Left renal cortex interstitium (tissue), 4 donors: ENCODE measurements at regions not wholly inside any gene's neighbourhood (a gene's known extent, or its start where the extent isn't known, plus 50 kb on each side); places are given as distances from the start of the nearest gene placed in this dataset.
"Not testable (repeated sequence)": the region's sequence is repeated elsewhere in the genome, so short reads cannot be mapped to it uniquely, and the experiment has no call there.

ENCODE experiments used
- DNase-seq, 4 donors: peaks; one replicate each; pipeline ENCODE4 v3.0.0-alpha.2; 2013; ENCODE audit warnings: low read depth in 4 of 4, low spot score in 2 of 4, missing footprints in 1 of 4

GRCh38 chr12:67484791-67485480 lies 163.6 kb upstream of the DYRK2 start:
- no peak for DNase-seq

GRCh38 chr12:67486671-67487070 lies 161.9 kb upstream of the DYRK2 start:
- no peak for DNase-seq

GRCh38 chr12:67488349-67488748 lies 160.2 kb upstream of the DYRK2 start:
- DNase-seq: not testable (repeated sequence)

GRCh38 chr12:67489007-67489406 lies 159.5 kb upstream of the DYRK2 start:
- no peak for DNase-seq

- DNase-seq: no peak
Measured at GRCh38 chr12:67496581-67496980, 152.0 kb upstream of the DYRK2 start.

- DNase-seq: no peak
Measured at GRCh38 chr12:67498991-67499390, 149.6 kb upstream of the DYRK2 start.

- DNase-seq: no peak
Measured at GRCh38 chr12:67501362-67501761, 147.2 kb upstream of the DYRK2 start.

- no peak for DNase-seq
Measured at GRCh38 chr12:67504026-67504425, 144.5 kb upstream of the DYRK2 start.

- no peak for DNase-seq
Measured at GRCh38 chr12:67506739-67507138, 141.8 kb upstream of the DYRK2 start.

- no peak for DNase-seq
Measured at GRCh38 chr12:67508830-67509229, 139.7 kb upstream of the DYRK2 start.

GRCh38 chr12:67509666-67510386 lies 138.7 kb upstream of the DYRK2 start:
- DNase-seq: no peak

- no peak for DNase-seq
Measured at GRCh38 chr12:67512061-67512460, 136.5 kb upstream of the DYRK2 start.

GRCh38 chr12:67514502-67514901 lies 134.0 kb upstream of the DYRK2 start:
- no peak for DNase-seq

GRCh38 chr12:67515679-67516340 lies 132.7 kb upstream of the DYRK2 start:
- DNase-seq: no peak

- DNase-seq: no peak
Measured at GRCh38 chr12:67517181-67517887, 131.2 kb upstream of the DYRK2 start.

- DNase-seq: no peak
Measured at GRCh38 chr12:67519484-67520433, 128.8 kb upstream of the DYRK2 start.

GRCh38 chr12:67520606-67521005 lies 127.9 kb upstream of the DYRK2 start:
- no peak for DNase-seq

- no peak for DNase-seq
Measured at GRCh38 chr12:67522222-67522621, 126.3 kb upstream of the DYRK2 start.

- DNase-seq: no peak
Measured at GRCh38 chr12:67523538-67523937, 125.0 kb upstream of the DYRK2 start.
